ENCODE measurements at regions not wholly inside any gene's neighbourhood (a gene's known extent, or its start where the extent isn't known, plus 50 kb on each side); places are given as distances from the start of the nearest gene placed in this dataset.

GRCh38 chr14:34237677-34238076, 224.4 kb downstream of the SPTSSA start:
- no peak overlapping the region for H3K4me2 ChIP-seq
- no peaks in the 10 kb centered on the region for H3K79me2 ChIP-seq (ENCODE audit: insufficient read depth, low read depth)
- no peaks in the 10 kb centered on the region for H3K27me3 ChIP-seq (ENCODE audit: insufficient read depth, low read depth)
- H2AFZ ChIP-seq (ENCODE audit: low read depth), result no peak overlapping the region
- H3K27ac ChIP-seq, result no peak overlapping the region
- H3K4me1 ChIP-seq (ENCODE audit: low read depth, poor library complexity, severe bottlenecking), result no peaks in the 10 kb centered on the region
- H4K20me1 ChIP-seq (ENCODE audit: insufficient read depth), result no peaks in the 10 kb centered on the region
- no peaks in the 10 kb centered on the region for H3K36me3 ChIP-seq (ENCODE audit: insufficient read depth)
- no peak overlapping the region for H3K9ac ChIP-seq
- no peak for TF ChIP-seq CTCF (conservative IDR thresholded peaks at IDR 0.05; ENCODE audit: low read depth, low read length)
- no peak overlapping the region for H3K4me3 ChIP-seq (IDR thresholded peaks at IDR 0.05; ENCODE audit: insufficient read depth, low read depth, low read length)

- no peak for TF ChIP-seq CTCF (conservative IDR thresholded peaks at IDR 0.05; ENCODE audit: low read depth, low read length)
- Histone ChIP-seq H3K36me3 (ENCODE audit: insufficient read depth) (no peaks in the 10 kb centered on the region), H3K79me2 (ENCODE audit: insufficient read depth, low read depth) (no peaks in the 10 kb centered on the region)
Observed at GRCh38 chr14:34237081-34237480, 225.0 kb downstream of the SPTSSA start.

GRCh38 chr14:34235643-34236300, 226.3 kb downstream of the SPTSSA start:
- no peaks in the 10 kb centered on the region for H3K4me1 ChIP-seq (ENCODE audit: low read depth, poor library complexity, severe bottlenecking)
- H4K20me1 ChIP-seq (ENCODE audit: insufficient read depth), result no peaks in the 10 kb centered on the region
- H2AFZ ChIP-seq (ENCODE audit: low read depth), result no peak overlapping the region
- H3K9ac ChIP-seq, result no peak overlapping the region
- no peak overlapping the region for H3K27ac ChIP-seq
- H3K4me2 ChIP-seq, result no peak overlapping the region
- H3K79me2 ChIP-seq (ENCODE audit: insufficient read depth, low read depth), result no peaks in the 10 kb centered on the region
- TF ChIP-seq CTCF (conservative IDR thresholded peaks at IDR 0.05; ENCODE audit: low read depth, low read length), result no peak
- no peaks in the 10 kb centered on the region for H3K36me3 ChIP-seq (ENCODE audit: insufficient read depth)
- no peak overlapping the region for H3K4me3 ChIP-seq (IDR thresholded peaks at IDR 0.05; ENCODE audit: insufficient read depth, low read depth, low read length)
- no peaks in the 10 kb centered on the region for H3K27me3 ChIP-seq (ENCODE audit: insufficient read depth, low read depth)

More at GRCh38 chr14:34237081-34237480, 225.0 kb downstream of the SPTSSA start:
- Histone ChIP-seq H3K9ac (no peak overlapping the region), H3K27me3 (ENCODE audit: insufficient read depth, low read depth) (no peaks in the 10 kb centered on the region), H3K4me1 (ENCODE audit: low read depth, poor library complexity, severe bottlenecking) (no peaks in the 10 kb centered on the region), H3K27ac (no peak overlapping the region), H4K20me1 (ENCODE audit: insufficient read depth) (no peaks in the 10 kb centered on the region), H2AFZ (ENCODE audit: low read depth) (no peak overlapping the region), H3K4me3 (IDR thresholded peaks at IDR 0.05; ENCODE audit: insufficient read depth, low read depth, low read length) (no peak overlapping the region), H3K4me2 (no peak overlapping the region)

GRCh38 chr14:34234258-34234657, 227.8 kb downstream of the SPTSSA start:
- TF ChIP-seq CTCF (conservative IDR thresholded peaks at IDR 0.05; ENCODE audit: low read depth, low read length), result no peak
- Histone ChIP-seq H4K20me1 (ENCODE audit: insufficient read depth) (no peaks in the 10 kb centered on the region), H3K27ac (no peak overlapping the region), H3K4me2 (no peak overlapping the region), H3K79me2 (ENCODE audit: insufficient read depth, low read depth) (no peaks in the 10 kb centered on the region), H3K36me3 (ENCODE audit: insufficient read depth) (no peaks in the 10 kb centered on the region), H3K9ac (no peak overlapping the region), H3K27me3 (ENCODE audit: insufficient read depth, low read depth) (no peaks in the 10 kb centered on the region), H3K4me3 (IDR thresholded peaks at IDR 0.05; ENCODE audit: insufficient read depth, low read depth, low read length) (no peak overlapping the region), H3K4me1 (ENCODE audit: low read depth, poor library complexity, severe bottlenecking) (no peaks in the 10 kb centered on the region), H2AFZ (ENCODE audit: low read depth) (no peak overlapping the region)

Measured in KMS-11 (cell line).